AG09319 (cell line): ENCODE measurements at regions not wholly inside any gene's neighbourhood (a gene's known extent, or its start where the extent isn't known, plus 50 kb on each side); places are given as distances from the start of the nearest gene placed in this dataset.

Experiments used
- DNase-seq: peaks from one replicate; pipeline ENCODE4 v3.0.0-alpha.2; 2010; ENCODE audit warnings: low read depth; ENCODE audit errors: extremely low read depth
- TF ChIP-seq, protein P1 (sequence below): IDR thresholded peaks from 2 replicates; pipeline ENCODE4 v1.5.1; 2011; ENCODE audit warnings: low read depth, mild to moderate bottlenecking, inconsistent platforms, low read length, moderate library complexity

DNA sequence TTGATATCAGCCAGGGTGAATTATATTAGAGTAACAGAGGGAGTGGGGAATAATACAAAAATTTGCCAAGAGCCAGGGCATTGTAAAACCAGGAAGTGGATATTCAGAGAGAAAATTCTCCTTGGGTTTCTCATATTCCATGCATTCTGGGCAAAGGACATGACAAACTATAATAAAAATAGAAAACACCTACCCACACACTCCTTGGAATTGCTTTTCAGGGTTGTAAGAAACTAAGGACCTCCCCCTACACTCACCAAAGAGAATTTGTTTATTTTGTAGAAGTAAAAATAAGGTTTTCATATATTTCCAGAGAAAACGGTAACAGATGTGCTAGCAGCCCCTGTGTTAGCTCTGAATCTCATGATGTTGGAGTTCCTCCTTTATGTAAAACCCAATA lies 649.6 kb downstream of the SLITRK1 start:
- DNase-seq, result no peak
- TF ChIP-seq, protein P1, sequence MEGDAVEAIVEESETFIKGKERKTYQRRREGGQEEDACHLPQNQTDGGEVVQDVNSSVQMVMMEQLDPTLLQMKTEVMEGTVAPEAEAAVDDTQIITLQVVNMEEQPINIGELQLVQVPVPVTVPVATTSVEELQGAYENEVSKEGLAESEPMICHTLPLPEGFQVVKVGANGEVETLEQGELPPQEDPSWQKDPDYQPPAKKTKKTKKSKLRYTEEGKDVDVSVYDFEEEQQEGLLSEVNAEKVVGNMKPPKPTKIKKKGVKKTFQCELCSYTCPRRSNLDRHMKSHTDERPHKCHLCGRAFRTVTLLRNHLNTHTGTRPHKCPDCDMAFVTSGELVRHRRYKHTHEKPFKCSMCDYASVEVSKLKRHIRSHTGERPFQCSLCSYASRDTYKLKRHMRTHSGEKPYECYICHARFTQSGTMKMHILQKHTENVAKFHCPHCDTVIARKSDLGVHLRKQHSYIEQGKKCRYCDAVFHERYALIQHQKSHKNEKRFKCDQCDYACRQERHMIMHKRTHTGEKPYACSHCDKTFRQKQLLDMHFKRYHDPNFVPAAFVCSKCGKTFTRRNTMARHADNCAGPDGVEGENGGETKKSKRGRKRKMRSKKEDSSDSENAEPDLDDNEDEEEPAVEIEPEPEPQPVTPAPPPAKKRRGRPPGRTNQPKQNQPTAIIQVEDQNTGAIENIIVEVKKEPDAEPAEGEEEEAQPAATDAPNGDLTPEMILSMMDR, result no peak

DNA sequence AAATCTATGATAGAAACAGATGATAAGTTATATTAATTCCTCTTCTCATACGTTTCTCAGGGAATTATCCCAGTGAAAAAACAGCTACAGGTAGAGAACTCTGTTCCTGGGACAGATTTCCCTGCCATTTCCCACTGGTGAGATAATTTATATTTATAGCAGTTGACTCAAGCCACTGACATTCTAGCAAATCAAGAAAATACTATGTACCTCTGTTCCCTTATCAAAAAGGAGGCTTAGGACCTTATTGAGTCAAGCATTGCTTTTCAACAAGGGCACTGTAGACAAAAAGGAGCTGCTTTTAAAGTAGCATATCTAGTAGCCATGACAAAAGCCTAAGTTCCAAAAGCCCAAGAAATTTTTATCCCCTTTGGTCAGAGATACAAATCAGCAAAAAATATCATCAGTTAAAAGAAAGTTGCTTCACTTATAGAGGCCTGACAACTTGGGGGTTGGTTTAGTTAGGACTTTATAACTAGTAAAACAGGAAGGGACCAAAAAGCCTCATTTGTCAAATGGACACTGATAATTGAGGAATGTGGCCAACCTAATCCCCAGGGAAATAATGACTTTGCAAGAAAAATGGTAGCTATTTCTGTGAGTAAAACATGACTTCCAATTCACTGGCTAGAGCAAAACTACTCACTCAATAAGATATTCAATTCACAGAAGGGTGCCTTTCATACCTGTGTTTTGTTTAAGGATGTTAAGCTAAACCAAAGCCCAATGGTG lies 652.5 kb downstream of the SLITRK1 start:
- TF ChIP-seq, protein P1, result no peak
- DNase-seq, result no peak

DNA sequence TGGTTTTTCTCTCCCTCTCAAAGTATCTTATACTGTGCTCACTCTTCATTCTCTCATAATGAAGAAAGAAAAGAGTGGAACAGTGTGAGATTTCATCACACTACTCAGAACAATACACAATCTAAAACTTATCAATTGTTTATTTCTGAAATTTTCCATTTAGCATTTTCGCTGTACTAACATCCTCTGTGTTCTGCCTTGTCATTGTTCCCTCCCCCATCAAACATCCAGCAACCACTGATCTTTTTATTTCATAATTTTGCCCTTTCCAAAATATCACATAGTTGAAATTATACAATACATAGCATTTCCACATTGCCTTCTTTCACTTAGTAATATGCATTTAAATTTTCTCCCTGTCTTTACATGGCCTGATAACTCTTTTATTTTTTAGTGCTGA lies 658.7 kb downstream of the SLITRK1 start:
- no peak for DNase-seq
- TF ChIP-seq, protein P1, result no peak

DNA sequence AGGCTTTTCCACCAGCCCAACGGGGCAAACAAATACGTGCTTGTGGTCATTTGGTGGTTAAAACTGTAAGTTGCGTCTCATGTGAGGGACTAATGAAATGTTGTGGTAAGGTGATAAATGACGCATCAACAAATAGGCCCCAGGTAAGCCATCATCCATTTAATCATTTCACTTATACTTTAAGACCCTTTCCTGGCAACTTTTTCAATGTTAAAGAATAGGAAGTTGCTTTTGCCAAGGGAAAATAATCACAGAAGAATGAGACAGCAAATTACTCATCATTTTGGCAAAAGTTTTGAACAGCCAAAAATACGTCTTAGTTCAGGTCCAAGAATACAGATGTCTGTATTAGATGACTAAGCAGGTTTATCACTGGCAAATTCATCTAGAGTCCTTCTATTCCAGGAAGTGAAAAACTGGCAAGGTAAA lies 660.4 kb downstream of the SLITRK1 start:
- TF ChIP-seq, protein P1, result no peak
- peak; percentile 30 for DNase-seq

DNA sequence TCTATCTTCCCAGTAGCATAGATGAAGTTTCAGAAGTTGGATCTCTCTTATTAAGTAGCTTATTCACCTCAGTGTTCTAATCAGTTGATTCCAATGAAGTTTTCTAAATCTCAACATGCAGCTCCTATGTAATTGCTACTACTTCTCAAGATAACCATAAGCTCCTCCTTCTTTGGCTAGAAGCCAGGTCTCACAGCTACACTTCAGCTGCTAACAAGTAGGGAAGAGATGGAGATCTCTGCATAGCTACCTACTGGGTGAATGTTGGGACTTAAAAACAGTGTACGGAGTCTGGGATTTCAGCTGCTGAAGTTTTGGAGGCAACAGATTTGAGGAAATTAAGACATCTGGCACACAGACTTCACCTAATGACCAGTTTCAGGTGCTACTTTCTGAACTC lies 661.0 kb downstream of the SLITRK1 start:
- DNase-seq, result no peak
- TF ChIP-seq, protein P1, result no peak

DNA sequence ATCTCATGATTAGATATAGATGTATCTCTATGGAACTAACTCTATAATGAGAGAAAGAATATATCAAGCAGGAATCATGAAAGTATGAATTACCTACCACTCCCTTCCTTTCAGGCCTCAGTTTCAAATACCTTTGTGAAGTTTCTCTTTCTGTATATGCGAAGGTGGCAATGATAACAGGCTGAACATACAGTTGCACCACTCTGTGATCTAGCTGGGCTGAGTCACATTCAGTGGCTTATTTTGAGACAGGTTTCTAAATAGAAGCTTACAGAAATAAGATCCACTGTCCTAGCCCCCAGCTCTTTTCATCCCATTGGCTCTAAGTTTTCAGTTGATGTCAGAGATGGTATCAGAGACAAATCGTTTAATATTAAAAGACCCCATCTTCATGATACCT lies 662.0 kb downstream of the SLITRK1 start:
- TF ChIP-seq, protein P1, result no peak

DNA sequence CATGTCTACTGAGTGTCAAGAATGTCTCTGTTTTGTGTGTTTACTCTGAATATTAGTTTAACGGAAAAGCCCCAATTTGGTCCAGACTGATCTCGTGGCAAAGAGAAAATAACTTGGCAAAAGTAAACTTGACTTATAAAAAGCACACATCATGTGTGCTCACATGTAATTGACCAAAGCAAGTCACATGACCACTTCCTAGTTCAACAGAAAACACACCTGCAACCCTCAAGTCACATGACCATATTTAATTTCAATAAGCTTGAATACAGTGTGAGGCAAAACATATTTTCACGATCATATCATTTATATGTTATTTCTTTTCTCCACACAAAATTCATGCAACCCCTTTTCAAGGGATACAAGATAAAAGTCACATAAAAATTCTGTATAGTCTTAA lies 662.4 kb downstream of the SLITRK1 start:
- no peak for DNase-seq
- TF ChIP-seq, protein P1, result no peak

More for the DNA sequence above, 662.0 kb downstream of the SLITRK1 start:
- no peak for DNase-seq
